HG03064 (cell line): ENCODE measurements at regions not wholly inside any gene's neighbourhood (a gene's known extent, or its start where the extent isn't known, plus 50 kb on each side); places are given as distances from the start of the nearest gene placed in this dataset.
"Not testable (repeated sequence)": the region's sequence is repeated elsewhere in the genome, so short reads cannot be mapped to it uniquely, and the experiment has no call there.

Source experiments
- ATAC-seq: cut with Tn5 transposase; IDR thresholded peaks from one replicate; pipeline ENCODE4 v1.9.1; 2021; ENCODE audit warnings: low read depth; ENCODE audit not compliant: unreplicated experiment

DNA sequence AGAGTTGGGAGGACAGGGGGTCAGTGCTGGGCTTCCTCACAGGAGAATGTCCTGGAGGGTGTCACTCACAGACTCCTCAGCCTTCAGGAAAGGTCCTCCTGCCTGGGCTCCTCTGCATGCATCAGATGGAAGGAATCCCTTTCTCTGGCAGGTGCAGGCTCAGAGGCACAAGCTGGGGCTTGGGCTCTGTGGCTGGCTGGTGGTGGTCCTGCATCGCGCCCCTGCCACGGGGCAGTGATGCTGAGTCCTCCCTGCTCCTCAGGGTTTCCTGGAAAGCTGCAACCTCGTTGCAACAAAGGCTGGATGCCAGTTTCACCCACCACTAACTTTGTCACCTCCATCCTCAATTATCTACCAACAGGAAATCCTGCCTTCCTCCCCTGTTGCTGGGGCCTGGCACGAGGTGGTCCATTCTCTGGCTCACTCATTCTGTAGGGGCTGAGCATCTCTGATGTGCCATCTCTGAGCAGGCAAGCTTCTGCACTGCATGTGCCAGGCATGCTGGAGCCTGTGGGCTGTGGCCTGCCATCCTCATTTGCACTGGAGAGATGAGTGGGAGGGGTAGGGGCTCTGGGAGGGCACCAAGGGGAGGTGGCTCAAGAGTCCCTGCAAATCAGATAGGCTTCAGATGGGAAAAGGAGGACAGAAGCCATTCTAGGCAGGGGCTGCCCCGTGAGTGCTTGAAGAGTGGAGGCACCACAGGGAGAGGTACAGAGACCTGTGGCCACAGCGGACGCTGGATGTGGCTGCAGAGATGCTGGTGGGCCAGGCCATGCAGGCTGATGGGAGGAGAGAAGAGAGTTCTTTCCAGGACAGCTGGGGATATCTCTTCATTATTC is 272.6 kb upstream of the HS6ST1 start:
- ATAC-seq: no peak

DNA sequence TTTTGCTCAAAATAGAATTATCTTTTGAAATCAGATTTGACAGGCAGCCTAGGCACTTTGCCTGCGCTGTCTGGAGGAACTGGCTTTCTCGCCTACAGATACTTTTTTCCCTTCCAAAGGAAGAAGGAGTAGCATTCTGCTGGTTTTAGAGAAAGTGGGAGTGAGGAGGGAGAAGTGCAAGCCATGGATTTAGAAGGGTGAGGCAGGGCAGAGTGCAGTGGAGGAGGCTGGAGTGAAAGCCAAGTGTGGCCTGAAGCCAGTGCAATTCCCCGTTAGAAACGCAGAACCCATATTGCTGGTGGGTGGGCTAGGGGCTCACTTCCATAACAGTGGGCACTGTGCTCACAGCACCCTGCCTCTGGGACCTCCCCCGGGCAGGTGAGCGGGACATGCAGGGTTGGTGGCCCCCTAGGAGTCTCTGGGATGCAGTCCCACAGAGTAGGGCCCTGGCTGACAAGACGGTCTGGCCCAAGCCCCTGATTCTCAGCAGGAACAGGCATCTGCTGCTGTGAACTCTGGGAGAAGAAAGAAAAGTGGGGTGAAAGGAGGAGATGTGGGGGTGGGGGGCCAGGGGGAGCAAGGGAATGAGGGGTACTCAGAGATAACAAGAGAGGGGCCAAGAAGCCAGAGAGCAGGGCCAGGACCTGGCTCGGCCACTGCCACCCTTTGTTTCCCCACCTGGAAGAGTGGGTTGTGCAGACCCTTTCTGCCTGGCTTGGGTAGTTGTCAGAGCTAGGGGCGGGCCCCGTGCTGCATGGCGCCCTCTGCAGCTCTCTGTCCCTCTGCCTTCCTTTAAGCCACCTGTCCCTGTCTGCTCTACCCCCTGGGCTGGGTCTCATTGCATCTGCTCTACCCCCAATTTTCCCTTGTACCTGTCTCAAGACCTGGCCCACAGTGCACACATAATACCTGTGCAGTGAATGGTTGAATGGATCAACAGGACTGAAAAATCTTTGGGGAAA is 273.5 kb upstream of the HS6ST1 start:
- no peak for ATAC-seq

DNA sequence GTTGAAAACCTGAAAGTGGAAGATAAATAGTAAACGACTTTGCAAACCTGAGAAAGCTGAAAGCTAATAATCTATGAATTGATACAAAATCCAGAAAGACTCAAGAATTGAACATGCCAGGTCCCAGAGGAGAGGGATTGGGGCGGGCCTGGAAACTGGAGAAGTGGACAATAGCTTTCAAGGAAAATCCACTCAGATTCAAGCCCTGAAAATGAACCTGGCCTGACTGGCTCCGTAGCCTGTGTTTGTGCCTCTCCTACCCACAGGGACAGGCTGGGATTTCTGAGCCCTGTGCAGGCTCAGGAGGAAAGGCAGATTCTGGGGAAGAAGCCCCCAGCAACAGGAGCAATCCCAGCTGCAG is 274.8 kb upstream of the HS6ST1 start:
- ATAC-seq: no peak

DNA sequence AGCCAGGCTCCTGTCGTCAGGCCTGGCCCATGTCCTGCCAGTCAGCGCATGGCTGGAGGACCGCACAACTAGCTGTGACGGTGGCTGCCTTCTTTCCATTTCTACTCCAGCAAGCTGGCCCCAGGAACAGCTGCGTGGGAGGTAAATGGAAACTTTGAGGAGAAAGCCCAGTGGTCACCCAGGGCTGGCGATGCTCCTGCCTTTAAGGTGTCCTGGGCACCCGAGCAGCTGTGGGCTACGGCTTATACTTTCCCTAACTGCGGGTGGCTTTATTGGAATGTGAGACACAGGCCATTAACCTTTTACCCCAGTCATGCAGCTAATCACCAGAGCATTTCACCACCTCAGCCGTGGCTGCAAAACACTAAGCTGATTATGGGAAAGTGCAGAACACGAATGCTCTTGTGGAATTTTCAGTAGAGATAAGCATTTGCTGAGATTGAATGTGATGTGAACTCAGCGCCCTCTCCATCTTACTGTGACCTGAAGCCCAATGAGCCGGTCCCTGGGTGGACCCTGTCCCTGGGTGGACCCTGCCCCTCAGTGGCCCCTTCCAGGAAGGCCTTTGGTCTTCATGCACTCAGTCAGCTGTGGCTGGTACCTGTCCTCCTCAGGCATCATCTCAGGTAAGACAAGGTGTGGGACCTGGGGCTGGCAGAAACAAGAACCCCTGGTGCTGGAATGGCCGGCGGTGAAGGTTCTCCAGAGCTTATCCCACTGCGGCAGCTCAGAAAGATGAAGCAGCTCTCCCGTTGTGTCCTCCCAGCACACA is 275.4 kb upstream of the HS6ST1 start:
- ATAC-seq: no peak

DNA sequence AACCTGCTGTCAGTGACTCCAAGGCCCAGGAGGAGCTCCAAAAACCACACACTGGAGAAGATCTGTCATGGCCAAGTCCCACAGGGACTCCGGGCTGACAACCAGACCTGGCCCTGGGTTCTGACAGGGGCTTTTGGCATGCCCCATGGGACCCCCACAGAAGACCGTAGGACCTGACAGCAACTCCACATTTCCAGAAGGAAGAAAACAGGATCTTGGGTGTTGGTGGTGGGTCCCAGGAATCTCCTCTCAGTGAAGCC is 275.9 kb upstream of the HS6ST1 start:
- ATAC-seq: no peak

DNA sequence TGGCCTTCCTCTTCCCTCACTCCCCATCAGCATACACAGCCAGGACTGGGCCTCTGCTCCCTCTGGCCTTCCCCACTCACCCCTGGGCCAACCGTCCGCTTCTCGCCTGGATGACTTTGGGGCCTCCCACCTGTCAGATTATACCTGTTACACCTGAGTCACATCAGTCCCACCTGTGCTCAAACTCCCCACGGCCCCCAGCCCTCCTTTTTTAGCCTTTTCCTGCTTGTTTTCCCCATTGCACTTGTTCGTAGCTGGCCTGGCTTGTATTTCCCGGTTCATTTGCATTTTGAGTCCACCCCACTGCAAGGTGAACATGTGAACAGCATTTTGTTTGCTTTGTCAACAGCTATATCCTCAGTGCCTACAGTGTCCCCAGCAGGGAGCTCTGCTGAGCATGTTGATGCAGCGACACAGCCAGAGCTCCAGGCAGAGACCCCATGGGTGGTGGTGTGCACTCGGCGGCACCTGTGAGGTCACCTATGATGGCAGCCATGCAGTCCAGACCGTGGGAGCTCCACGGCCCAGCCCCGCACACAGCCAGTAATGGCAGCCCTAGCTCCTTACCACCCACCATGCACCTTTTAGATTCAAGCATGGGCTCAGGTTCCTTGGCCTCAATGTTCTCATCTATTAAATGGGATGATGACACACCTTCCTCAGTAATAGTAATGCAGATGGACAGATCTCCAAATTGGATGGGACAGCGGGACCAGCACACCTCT is 276.4 kb upstream of the HS6ST1 start:
- ATAC-seq: no peak

DNA sequence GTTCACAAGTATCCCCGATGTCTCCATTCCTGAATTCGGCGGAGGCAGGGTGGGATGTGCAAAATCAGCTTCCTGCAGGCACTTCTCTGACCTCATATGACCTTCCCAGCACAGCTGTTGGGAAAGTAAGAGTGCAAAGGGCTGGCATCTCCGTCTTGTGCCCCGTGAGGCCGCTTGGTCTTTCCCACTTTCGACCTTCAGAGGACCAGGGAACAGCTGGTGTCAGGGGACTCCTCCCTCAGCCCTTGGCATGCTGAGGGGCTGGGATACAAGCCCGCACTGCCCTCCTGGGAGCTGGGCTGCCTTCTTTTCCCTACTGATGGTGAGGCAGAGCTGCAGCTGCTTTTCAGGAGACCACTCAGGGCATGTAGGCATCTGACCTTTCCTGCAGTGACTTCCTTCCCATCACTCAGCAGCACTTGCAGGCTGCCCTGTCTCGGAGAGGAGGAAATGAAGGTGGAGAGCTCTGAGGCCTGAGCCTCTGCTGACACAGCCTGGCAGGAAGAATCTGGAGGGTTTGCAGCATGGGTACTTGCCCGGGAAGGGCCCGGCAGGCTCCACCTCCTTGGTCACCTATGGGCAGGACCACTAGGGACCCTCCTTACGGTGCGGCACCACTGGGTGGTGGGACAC is 277.2 kb upstream of the HS6ST1 start:
- ATAC-seq: no peak

DNA sequence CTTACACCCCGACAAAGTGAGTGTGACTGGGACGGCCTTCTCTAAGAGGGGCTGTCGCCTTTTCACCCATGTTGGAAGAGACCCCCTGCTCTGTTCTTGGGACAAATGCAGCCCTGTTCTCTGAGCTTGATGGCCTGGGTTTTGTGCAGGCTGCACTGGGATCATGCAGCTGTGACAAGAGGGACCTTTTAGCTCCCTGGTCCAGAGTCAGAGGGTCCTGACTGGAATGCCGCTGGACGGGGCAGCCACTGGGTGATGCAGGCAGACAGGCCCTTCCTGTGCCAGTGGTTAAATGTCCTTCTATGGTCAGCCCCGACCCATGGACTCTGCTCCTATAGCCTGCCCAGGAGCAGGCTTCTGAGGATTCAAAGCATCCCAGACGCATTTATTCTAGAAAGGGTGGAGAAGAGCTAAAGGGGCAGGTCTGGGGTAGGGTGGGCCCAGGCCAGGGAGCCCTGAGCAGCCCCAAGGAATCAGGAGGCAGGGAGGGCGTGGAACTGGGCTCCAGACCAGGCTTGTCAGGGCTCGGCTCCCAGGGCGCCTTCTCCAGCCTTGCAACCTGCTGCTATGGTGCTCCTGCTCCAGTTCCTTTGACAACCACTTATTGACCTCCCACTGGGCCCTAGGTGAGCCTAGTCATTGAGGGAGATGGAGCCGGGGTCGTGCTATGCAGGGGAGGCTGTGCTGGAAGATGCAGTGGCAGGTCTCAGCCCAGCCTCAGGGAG is 277.9 kb upstream of the HS6ST1 start:
- ATAC-seq: no peak

DNA sequence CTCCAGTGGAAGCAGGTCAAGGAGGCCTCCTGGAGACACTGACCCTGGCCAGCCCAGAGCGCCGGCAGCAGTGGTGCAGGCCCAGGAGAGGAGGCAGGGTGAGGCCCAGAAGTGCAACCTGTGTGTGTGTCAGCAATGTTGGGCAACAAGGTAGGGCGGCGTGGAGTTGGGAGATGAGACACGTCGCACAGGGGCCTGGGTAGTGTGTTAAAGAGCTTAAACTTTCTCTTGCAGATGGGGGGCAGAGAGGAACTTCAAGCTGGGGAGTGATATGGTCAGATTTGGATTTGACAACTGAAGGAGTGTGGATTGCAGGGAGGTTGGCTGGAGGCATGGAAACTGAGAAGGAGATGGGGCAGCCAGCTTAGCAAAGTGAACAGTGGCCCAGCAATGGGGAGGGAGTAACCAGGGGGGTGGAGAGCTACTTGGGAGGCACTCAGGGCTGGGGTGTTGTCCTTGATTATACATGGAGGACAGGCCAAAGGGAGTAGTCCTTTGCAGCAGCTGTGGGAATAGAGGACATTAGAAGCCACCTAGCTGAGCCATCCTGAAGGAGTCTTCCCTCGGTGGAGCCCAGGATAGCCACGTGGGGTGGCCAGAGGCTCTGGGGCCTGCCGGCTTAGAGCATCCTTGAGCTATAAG is 278.6 kb upstream of the HS6ST1 start:
- no peak for ATAC-seq

DNA sequence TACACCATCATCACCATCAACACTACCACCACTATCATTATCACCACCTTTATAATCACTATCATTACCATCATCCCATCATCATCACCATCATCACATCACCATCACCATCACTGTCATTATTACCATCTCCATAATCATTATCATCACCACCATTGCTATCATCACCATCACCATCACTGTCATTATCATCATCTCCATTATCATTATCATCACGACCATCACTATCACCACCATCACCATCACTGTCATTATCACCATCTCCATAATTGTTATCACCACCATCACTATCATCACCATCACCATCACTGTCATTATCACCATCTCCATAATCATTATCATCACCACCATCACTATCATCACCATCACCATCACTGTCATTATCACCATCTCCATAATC is 279.6 kb upstream of the HS6ST1 start:
- not testable (repeated sequence) for ATAC-seq

DNA sequence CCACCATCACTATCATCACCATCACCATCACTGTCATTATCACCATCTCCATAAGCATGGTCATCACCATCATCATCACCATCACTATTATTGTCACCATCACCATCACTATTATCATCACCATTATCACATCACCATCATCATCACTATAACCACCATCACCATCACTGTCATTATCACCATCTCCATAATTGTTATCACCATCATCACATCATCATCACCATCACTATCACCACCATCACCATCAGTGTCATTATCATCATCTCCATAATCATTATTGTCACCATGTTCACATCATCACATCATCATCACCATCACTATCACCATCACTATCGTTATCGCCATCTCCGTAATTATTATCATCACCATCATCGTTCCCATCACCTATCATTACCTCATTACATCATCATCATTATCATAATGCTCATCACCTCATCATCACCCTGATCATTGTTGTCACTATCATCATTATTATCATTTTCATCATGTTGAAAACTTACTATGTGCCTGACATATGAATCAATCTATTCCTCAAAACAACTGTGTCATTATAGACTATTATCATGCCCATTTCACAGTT is 280.3 kb upstream of the HS6ST1 start:
- ATAC-seq: no peak

DNA sequence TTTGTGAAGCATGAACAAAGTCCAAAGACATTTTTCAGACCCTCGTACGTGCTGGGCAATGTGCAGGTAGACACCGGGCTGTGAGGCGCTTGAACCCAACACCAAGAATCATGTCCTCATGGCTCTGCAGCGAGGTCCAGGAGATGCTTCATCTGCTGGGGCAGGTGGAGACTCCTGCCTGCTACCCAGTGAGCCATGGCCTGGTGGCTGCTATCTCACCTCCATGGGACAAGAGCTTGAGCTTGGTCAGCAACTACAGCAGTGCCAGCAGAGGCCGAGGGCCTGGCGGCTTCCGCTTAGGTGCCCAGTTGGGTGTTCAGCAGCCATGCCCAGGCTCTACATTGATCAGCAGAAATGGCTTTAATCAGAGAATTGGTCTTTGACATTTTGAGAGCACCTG is 281.0 kb upstream of the HS6ST1 start:
- ATAC-seq: no peak

DNA sequence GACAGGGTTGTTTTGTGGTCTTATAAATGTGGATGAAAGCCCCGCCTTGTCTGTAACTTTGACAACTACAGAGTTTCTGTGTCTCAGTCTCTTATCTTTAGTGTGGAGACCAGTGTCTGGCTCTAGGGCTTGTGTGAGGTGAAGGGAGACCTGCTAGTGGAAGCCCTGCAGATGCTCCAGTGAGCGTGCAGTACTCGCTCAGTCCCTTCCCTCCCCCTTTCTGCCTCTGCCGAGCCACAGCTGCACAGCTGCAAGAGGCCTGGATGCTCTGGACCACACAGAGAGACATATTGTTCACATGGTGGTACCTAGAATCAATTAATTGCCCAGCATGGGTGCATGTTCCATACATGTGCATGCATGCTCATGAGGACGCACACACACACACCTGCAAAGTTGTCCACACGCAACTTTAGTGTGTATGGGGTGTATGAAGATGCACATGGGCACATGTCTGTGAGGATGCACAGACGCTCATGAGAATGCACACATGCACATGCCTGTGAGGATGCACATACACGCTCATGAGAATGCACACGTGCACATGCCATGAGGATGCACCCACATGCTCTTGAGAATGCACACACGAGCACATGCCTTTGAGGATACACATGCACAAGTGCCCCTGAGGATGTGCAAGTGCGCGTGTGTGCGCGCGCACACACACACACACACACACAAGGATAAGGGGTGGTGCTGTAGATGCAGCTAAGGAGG is 282.1 kb upstream of the HS6ST1 start:
- no peak for ATAC-seq

DNA sequence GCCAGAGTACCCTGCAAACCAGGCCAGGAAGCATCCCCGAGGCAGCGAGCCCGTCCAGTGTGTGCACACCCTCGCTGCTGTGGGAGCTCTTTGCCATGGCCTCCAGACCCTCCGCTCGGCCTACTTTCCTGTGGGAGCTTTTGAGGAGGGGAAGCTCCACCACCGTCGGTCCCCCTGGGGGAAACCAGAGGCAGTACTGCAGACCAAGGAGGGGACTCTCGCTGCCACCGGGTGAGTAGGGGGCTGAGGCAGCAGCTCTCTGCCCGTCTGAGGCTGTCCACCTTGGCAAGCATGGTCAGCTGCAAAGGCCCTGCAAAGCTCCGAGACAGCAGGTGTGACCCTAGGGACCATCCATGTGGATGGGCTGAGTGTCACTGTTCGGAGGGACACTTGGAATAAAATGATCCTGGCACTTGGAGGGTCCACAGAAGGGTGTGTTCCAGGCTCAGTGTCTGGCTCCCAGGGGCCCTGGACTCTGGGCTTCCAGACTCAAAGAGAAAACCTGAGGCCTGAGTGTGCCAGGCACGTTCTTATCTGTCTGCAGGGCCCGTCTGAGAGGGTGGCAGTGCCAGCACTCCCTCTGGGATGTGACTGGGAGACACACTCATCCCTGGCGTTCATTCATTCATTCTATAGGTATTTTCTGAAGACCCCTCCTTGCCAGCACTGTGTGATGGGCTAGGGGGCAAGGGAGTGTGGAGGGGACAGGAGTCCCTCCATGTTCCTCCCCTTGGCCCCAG is 282.8 kb upstream of the HS6ST1 start:
- ATAC-seq: no peak

DNA sequence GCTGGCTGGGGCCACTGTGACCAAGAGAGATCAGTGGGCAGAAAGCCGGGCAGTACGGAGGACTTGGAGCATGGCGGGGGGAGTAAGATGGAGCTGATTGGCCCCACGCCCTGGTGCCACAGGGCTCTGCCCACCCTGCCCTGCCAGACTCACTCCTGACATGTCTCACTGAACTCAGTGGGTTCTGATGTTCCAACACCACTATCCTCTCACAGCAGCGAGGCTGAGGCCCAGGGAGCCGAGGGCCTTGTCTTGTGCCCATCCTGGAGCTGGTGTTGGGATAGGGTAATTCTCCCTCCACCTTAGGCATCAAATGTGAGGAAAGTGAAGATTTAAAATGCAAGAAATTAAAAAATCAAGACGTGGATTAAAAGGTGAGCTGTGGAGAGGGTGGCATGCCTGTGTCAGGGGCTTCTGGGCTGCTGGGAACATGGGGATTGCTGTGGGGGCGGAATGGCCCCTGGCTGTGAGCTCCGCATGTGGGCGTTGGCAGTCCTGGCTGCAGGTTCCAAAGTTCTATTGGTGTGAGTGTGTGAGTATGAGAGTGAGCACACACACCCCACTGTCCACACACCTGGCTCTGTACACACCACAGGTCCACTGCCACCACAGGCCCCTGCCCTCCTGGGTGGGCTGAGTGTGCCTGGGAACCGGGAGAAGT is 283.5 kb upstream of the HS6ST1 start:
- ATAC-seq: no peak

DNA sequence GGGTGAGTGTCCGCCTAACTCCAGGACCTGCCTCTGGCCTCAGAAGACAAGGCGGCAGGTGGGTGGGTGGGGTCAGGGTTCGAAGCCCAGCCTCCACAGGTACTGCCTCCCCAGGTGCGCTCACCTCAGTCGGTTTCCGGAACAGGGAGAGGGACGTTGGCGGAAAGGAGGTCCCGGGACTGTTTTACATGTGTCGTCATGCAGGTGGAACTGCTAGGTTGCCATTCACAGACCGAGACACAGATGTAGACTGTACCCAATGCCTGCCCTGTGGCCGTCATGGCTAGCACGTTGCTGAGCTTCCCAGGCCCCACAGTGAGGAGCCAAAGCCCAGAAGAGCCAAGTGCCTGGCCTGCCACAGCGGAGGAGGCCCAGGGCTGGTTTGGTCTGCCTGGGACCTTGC is 284.0 kb upstream of the HS6ST1 start:
- no peak for ATAC-seq

DNA sequence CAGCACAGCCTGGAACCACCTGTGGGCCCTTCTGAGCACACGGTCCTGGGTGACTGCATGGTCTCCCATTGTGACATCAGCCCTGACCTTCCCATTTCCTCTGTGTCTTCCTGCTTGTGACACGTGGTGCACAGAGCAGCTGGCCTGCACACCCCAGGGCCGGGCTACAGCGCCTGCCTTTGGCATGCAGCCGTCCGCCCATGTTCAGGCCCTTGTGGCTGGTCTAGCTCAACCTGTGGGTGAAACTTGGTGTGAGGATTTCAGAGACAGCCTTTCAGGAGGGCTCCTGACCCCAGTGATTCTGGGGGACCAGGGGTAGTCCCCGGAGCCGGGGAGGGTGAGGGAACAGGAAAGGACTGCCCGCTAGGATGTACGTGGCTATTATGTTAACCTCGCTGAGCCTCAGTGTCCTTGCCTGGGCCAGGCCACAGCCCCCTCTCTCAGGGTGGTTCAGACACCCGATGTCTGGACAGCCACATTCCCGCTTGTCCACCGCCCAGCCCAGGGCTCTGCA is 284.8 kb upstream of the HS6ST1 start:
- no peak for ATAC-seq
